ENCODE measurements at regions not wholly inside any gene's neighbourhood (a gene's known extent, or its start where the extent isn't known, plus 50 kb on each side); places are given as distances from the start of the nearest gene placed in this dataset.

DNA sequence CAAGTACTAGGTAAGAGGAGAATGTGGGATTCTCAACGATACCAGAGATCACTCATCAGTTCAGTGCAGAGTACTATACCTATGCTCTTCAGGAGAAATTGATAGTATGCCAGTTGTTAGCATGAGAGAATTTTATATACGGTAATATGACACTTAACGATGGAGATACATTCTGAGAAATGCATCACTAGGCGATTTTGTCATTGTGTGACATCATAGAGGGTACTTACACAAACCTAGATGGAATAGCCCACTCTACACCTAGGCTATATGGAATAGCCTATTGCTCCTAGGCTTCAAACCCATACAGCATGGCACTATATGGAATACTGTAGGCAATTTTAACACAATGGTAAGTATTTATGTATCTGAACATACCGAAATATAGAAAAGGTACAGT lies 140.2 kb downstream of the SLIT2 start:
- Histone ChIP-seq H3K4me3 (ENCODE audit: low read depth, low read length) (no peak overlapping the region), H3K4me1 (no peaks in the 10 kb centered on the region), H3K27me3 (peaks cover 30% of the 10 kb centered on the region), H3K36me3 (no peaks in the 10 kb centered on the region), H3K9me3 (no peaks in the 10 kb centered on the region)
- TF ChIP-seq, protein P1, sequence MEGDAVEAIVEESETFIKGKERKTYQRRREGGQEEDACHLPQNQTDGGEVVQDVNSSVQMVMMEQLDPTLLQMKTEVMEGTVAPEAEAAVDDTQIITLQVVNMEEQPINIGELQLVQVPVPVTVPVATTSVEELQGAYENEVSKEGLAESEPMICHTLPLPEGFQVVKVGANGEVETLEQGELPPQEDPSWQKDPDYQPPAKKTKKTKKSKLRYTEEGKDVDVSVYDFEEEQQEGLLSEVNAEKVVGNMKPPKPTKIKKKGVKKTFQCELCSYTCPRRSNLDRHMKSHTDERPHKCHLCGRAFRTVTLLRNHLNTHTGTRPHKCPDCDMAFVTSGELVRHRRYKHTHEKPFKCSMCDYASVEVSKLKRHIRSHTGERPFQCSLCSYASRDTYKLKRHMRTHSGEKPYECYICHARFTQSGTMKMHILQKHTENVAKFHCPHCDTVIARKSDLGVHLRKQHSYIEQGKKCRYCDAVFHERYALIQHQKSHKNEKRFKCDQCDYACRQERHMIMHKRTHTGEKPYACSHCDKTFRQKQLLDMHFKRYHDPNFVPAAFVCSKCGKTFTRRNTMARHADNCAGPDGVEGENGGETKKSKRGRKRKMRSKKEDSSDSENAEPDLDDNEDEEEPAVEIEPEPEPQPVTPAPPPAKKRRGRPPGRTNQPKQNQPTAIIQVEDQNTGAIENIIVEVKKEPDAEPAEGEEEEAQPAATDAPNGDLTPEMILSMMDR (IDR thresholded peaks at IDR 0.05; ENCODE audit: low read depth, low read length) = no peak
- no peak for DNase-seq

GRCh38 chr4:20393486-20394100 lies 141.9 kb downstream of the SLIT2 start:
- Histone ChIP-seq H3K9me3 (no peaks in the 10 kb centered on the region), H3K4me1 (no peaks in the 10 kb centered on the region), H3K4me3 (ENCODE audit: low read depth, low read length) (no peak overlapping the region), H3K27me3 (peaks cover 31% of the 10 kb centered on the region), H3K36me3 (no peaks in the 10 kb centered on the region)
- TF ChIP-seq, protein P1 (IDR thresholded peaks at IDR 0.05; ENCODE audit: low read depth, low read length) = no peak
- DNase-seq = no peak

DNA sequence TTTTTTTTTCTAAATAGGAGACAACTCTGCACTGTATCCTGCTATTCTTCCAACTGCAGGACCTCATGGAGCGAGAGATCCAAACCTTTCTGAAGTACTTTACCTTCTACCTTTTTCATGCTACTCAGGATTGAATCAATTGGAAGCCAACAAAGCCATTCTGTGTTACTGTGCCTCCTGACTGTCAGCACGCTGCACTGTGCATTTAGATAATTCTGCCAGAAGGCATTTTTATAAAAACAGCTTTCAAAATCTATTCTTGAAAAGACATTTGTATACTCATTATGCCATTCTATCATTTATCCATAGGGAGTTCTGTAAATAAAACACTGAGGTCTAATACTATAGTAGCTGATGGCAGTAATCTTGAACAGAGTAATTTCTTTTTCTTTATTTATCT lies 142.8 kb downstream of the SLIT2 start:
- Histone ChIP-seq H3K4me1 (no peaks in the 10 kb centered on the region), H3K27me3 (peaks cover 35% of the 10 kb centered on the region), H3K4me3 (ENCODE audit: low read depth, low read length) (no peak overlapping the region), H3K9me3 (no peaks in the 10 kb centered on the region), H3K36me3 (no peaks in the 10 kb centered on the region)
- TF ChIP-seq, protein P1 (IDR thresholded peaks at IDR 0.05; ENCODE audit: low read depth, low read length) = no peak
- no peak for DNase-seq

GRCh38 chr4:20395160-20395773 lies 143.6 kb downstream of the SLIT2 start:
- Histone ChIP-seq H3K27me3 (peaks cover 43% of the 10 kb centered on the region), H3K4me3 (ENCODE audit: low read depth, low read length) (no peak overlapping the region), H3K4me1 (no peaks in the 10 kb centered on the region), H3K36me3 (no peaks in the 10 kb centered on the region), H3K9me3 (no peaks in the 10 kb centered on the region)
- TF ChIP-seq, protein P1 (IDR thresholded peaks at IDR 0.05; ENCODE audit: low read depth, low read length) = peak; percentile 88
- DNase-seq = peak; percentile 61

GRCh38 chr4:20403290-20403689 lies 151.6 kb downstream of the SLIT2 start:
- Histone ChIP-seq H3K4me3 (ENCODE audit: low read depth, low read length) (no peak overlapping the region), H3K4me1 (no peaks in the 10 kb centered on the region), H3K9me3 (no peaks in the 10 kb centered on the region), H3K27me3 (peaks cover 61% of the 10 kb centered on the region), H3K36me3 (no peaks in the 10 kb centered on the region)
- TF ChIP-seq, protein P1 (IDR thresholded peaks at IDR 0.05; ENCODE audit: low read depth, low read length) = no peak
- no peak for DNase-seq

DNA sequence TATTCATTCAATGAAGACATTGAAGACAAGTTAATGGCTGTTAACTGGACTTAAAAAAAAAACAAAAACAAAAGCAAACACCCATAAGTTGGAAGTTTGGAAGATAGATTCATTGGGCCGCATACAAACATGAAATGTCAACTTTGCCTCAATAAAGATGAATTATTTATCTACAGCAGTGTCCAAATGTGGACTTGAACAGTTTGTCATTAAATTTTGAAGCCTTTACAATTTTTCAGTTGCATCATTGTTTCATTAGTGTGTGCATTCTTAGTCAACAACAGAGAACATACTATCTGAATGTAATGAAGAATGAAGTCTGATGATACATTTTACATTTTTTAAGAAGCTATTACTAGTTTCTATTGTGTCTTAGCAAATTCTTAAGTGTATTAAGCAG lies 152.1 kb downstream of the SLIT2 start:
- Histone ChIP-seq H3K4me3 (ENCODE audit: low read depth, low read length) (no peak overlapping the region), H3K4me1 (no peaks in the 10 kb centered on the region), H3K9me3 (no peaks in the 10 kb centered on the region), H3K36me3 (no peaks in the 10 kb centered on the region), H3K27me3 (peaks cover 60% of the 10 kb centered on the region)
- TF ChIP-seq, protein P1 (IDR thresholded peaks at IDR 0.05; ENCODE audit: low read depth, low read length) = no peak
- DNase-seq = no peak
